Activated gamma-delta T cell treated with anti-CD3 and anti-CD28 coated beads, Interleukin-2, amount 50 U/mL, for 16 hours (primary cell): ENCODE measurements at regions not wholly inside any gene's neighbourhood (a gene's known extent, or its start where the extent isn't known, plus 50 kb on each side); places are given as distances from the start of the nearest gene placed in this dataset.
"Not testable (repeated sequence)": the region's sequence is repeated elsewhere in the genome, so short reads cannot be mapped to it uniquely, and the experiment has no call there.

ENCODE experiments used
- DNase-seq: peaks from one replicate; pipeline ENCODE4 v3.0.0-alpha.2; 2020; ENCODE audit warnings: low read depth

- DNase-seq: not testable (repeated sequence)
These were observed 620.0 kb downstream of the PSAT1 start for GRCh38 chr9:78916884-78917283.

- no peak for DNase-seq
These were observed 622.1 kb downstream of the PSAT1 start for GRCh38 chr9:78918976-78919375.

DNA sequence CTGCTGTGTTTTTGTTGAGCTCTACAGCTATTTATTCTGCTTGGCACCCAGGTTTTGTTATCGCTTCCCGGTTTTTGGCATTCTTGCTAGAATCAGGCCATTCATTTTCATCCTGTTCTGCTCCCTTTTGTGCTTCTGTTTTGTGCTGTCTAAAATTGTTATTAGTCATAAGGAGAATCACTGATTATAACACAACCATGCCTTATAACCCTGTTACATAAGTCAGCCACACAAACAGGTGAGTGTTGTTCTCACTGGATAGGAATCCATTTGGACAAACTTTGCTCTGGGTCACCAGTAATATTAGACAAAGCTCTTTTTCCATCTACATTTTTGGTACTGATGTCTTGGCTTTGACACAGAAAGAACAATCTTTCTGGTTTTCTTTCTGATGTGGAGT is 622.8 kb downstream of the PSAT1 start:
- no peak for DNase-seq

GRCh38 chr9:78921341-78921740 is 624.4 kb downstream of the PSAT1 start:
- no peak for DNase-seq

GRCh38 chr9:78923966-78924659 is 627.2 kb downstream of the PSAT1 start:
- DNase-seq: no peak

GRCh38 chr9:78927099-78927940 is 630.4 kb downstream of the PSAT1 start:
- DNase-seq: no peak

GRCh38 chr9:78928625-78929405 is 631.9 kb downstream of the PSAT1 start:
- no peak for DNase-seq

DNA sequence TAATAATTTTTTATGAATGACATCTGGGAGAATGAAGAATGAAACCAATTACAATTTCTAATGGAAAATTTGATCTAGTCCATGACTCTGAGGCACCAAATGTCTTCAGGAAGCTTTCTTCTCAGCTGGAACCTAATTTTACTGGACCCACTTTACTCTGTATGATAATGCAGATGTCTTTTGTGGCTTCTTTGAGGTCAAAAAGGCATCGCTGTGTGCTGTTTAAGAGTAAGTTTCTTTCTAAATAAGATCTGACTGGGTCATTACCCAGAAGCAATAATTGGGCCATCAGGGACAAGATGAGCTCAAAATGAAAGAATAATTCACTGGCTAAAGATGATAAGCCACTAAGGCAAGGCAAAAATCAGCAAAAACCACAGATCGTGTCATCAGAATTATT is 633.4 kb downstream of the PSAT1 start:
- DNase-seq: no peak

DNA sequence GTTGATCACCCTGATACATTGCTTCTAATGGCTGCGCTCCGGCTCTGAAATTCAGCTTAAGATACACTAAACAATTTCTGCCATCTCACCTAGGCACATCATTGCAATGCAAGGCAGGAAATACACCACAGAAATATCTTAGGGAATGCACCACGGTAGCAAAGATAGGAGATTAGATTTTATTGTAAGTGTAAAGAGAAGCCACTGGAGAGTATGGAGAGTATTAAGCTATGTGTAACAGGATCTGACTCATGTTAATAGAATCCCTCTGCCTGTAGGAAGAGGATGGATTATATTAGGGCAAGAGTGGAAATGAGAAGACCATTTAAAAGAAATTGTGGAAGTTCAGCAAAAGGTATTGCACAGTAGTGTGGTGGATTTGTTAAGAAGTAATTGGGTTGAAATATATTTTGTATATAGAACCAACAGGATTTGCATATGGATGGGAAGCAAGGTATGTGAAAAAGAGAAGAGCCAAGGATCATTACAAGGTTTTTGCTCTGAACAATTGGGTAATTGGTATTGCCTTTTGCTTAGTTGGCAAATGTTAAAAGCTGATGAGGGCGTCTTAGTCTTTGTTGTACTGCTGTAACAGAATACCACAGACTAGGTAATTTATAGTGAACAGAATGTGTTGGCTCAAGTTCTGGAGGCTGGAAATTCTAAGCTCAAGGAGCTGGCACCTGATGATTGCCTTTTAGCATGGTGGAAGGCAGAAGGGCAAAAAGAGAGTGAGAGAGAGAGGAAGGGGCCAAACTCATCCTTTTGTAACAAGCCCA is 636.1 kb downstream of the PSAT1 start:
- no peak for DNase-seq

DNA sequence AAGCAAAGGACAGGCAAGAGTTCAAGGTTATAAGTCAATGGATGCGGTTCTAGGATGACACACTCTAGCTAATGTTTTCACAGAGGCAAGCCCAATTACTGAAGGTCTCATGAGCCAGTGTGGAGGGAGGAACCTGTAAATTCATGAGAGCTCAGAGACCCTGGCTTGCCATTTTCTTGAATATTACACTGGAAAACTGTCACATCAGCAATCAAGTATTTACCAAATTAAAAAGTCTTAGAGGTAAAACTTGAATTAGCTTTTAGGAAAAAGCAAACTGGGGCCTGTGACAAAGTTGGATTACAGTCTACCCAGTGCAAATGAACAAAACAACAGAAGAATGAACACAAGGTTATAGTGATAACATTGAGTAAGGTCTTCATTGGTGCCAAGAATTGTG is 636.9 kb upstream of the TLE4 start:
- DNase-seq: no peak

- DNase-seq: no peak
These were observed 632.9 kb upstream of the TLE4 start for GRCh38 chr9:78938821-78939220.

GRCh38 chr9:78939311-78940065 is 632.3 kb upstream of the TLE4 start:
- no peak for DNase-seq

DNA sequence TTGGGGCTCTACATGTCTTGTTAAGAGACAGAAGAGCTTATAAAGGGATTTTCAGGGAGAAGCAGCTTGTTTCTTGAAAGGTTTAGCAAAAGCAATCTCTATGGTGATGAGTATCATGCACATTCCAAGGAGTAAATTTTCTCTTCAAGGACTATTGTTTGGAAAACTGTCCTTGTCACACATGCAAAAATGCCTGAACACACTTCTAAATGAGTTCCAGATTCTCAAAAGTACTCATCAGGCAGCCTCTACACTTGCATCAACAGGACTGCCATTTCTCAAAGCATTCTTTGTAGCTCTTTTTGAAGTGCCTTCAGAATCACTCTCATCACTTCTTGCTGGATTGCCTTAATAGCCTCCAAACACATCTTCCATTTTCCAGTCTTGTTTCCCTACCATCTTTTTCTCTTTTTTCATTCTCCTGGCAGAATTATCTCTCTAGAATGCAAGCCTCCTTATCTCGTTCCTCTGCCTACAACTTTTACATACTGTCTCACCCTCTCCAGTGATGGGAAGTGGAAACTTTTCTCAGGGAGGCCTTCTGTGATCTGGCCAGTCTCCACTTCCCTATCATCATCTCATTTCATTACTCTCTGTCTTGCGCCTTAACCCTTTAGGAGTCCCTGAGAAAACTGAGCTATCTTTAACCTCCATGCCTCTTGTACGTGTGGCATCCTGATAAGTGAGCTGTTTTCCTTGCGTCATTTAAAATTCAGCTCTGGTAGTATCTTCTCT is 631.5 kb upstream of the TLE4 start:
- DNase-seq: no peak

DNA sequence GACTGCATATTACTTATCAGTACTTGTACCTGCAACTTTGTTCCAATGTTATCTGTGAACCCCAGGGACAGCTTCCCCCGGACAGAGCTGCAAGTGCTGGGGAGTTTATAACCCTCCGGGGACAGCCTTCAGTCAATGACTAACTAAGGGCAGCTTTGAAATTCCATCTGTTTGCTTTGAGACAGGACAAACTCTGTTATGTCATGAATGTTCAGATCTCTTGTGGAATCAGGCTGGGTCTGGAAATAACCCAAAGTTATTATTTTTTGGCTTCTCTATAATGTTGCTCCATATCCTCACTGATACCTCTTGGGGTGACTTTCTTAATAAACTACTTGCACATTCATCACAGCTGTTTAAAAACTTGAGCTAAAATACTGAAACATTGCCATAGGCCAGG is 617.5 kb upstream of the TLE4 start:
- DNase-seq: no peak

- DNase-seq: no peak
These were observed 612.9 kb upstream of the TLE4 start for GRCh38 chr9:78958892-78959291.

GRCh38 chr9:78962156-78962555 is 609.6 kb upstream of the TLE4 start:
- no peak for DNase-seq

DNA sequence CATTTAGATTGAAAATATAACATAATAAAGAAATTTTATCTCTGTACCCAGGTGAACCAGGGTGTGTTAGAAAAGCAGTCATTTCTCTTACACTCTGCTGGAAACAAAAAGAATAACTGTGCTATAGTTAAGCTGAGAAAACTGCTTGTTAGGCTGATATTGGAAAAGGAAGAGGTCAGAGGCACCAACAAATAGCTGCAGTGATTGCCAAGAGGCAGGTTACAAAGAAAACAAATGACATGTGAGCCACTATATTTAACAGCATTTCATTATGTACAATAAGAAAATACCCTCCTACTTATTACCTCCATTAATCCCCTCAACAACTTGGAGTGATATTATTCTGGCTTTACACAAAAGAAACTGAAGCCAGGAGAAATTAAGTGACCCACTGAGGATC is 607.9 kb upstream of the TLE4 start:
- no peak for DNase-seq

GRCh38 chr9:78967596-78968217 is 604.1 kb upstream of the TLE4 start:
- DNase-seq: no peak

GRCh38 chr9:78970375-78970774 is 601.4 kb upstream of the TLE4 start:
- DNase-seq: no peak

- DNase-seq: no peak
These were observed 600.2 kb upstream of the TLE4 start for GRCh38 chr9:78971540-78971939.
